ENCODE measurements at regions not wholly inside any gene's neighbourhood (a gene's known extent, or its start where the extent isn't known, plus 50 kb on each side); places are given as distances from the start of the nearest gene placed in this dataset.

DNA sequence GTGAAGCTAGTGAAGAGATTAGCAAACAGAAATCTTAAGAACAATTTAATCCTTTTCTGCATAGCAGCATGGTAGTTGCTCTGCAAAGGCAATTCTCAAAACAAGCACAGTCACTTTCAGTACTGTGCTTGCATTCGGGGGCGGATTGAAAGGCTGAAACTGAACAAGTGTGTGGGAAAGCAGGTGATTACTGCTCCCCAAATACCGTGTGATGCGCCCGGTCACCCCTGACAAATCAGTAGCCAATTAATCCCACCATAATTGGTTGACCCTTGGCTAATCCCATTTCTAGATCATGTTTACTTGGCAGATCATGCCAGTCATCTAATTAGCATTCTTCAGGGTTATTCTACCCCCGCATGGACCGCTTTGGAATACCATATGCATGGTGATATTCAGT, 76.5 kb upstream of the ADRB1 start:
- H3K36me3 Mint-ChIP-seq: no peaks in the 10 kb centered on the region
- no peak overlapping the region for H3K4me3 Mint-ChIP-seq
- DNase-seq (ENCODE audit: low spot score in 2 of 2, unreplicated experiment in 2 of 2): no peak
- no peak overlapping the region for H3K27ac Mint-ChIP-seq
- no peaks in the 10 kb centered on the region for H3K27me3 Mint-ChIP-seq (ENCODE audit: low read depth)
- TF ChIP-seq, protein P1, sequence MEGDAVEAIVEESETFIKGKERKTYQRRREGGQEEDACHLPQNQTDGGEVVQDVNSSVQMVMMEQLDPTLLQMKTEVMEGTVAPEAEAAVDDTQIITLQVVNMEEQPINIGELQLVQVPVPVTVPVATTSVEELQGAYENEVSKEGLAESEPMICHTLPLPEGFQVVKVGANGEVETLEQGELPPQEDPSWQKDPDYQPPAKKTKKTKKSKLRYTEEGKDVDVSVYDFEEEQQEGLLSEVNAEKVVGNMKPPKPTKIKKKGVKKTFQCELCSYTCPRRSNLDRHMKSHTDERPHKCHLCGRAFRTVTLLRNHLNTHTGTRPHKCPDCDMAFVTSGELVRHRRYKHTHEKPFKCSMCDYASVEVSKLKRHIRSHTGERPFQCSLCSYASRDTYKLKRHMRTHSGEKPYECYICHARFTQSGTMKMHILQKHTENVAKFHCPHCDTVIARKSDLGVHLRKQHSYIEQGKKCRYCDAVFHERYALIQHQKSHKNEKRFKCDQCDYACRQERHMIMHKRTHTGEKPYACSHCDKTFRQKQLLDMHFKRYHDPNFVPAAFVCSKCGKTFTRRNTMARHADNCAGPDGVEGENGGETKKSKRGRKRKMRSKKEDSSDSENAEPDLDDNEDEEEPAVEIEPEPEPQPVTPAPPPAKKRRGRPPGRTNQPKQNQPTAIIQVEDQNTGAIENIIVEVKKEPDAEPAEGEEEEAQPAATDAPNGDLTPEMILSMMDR (IDR thresholded peaks at IDR 0.05; ENCODE audit: unreplicated experiment): no peak
- H3K9me3 Mint-ChIP-seq: peaks cover 14% of the 10 kb centered on the region
- peaks cover 3% of the 10 kb centered on the region for H3K4me1 Mint-ChIP-seq

- Mint-ChIP-seq H3K36me3 (no peaks in the 10 kb centered on the region), H3K4me1 (peaks cover 3% of the 10 kb centered on the region), H3K27me3 (ENCODE audit: low read depth) (peaks cover 2% of the 10 kb centered on the region), H3K9me3 (peaks cover 30% of the 10 kb centered on the region), H3K4me3 (no peak overlapping the region), H3K27ac (no peak overlapping the region)
- TF ChIP-seq, protein P1 (IDR thresholded peaks at IDR 0.05; ENCODE audit: unreplicated experiment): no peak
- no peak for DNase-seq (ENCODE audit: low spot score in 2 of 2, unreplicated experiment in 2 of 2)
Observed at GRCh38 chr10:113970641-113971040, 73.0 kb upstream of the ADRB1 start.

DNA sequence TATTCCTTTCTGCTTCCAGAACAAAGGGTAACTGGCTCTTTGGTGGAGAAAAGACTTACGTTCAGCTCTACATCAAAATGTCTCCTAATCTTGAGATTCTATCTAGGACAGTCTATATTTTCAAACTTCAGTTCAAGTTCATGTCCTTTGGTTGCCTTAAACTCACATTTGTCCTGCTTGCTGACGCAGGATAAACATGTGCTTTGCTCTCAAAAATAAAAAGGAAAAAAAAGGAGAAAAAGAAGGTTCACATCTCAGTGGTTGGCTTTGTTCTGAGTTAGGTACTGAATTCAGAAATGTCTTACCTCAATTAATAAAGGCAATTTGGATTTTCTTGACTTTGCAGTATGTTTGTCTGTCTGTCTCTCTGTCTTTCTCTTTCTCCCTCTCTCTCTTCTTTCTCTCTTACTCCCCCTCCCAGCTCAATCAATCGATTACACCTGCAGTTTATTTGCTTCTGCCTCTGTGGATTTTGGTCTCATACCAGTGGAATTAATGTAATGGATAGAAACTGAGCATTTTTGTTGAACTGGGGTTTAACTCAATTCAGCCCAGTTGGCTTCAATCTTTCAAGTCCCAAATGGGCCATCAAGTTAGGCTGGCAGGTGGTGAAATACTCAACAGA, 72.2 kb upstream of the ADRB1 start:
- no peaks in the 10 kb centered on the region for H3K36me3 Mint-ChIP-seq
- TF ChIP-seq, protein P1 (IDR thresholded peaks at IDR 0.05; ENCODE audit: unreplicated experiment): no peak
- peaks cover 2% of the 10 kb centered on the region for H3K27me3 Mint-ChIP-seq (ENCODE audit: low read depth)
- H3K27ac Mint-ChIP-seq: no peak overlapping the region
- peaks cover 30% of the 10 kb centered on the region for H3K9me3 Mint-ChIP-seq
- peaks cover 3% of the 10 kb centered on the region for H3K4me1 Mint-ChIP-seq
- no peak overlapping the region for H3K4me3 Mint-ChIP-seq
- no peak for DNase-seq (ENCODE audit: low spot score in 2 of 2, unreplicated experiment in 2 of 2)

DNA sequence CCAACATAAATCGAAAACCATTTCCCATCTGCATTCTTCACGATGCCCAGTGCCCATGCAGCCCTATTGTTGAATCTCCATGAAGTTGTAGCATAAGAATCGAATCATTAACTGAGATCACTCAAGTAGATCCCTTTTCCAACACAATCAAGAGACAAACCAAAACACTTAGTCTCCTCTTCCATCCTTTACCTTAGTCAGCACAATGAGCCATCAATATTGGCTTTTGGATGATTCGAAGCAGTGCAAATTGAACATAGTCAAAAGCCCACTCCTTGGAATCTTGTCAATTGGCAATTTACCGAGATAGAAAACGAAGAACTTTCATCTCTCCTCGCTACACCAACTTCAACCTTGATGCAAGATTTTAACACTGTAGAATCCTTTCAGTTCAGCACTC, 66.5 kb upstream of the ADRB1 start:
- TF ChIP-seq, protein P1 (IDR thresholded peaks at IDR 0.05; ENCODE audit: unreplicated experiment): no peak
- H3K27me3 Mint-ChIP-seq (ENCODE audit: low read depth): peaks cover 6% of the 10 kb centered on the region
- H3K9me3 Mint-ChIP-seq: peaks cover 16% of the 10 kb centered on the region
- peaks cover 1% of the 10 kb centered on the region for H3K4me1 Mint-ChIP-seq
- H3K36me3 Mint-ChIP-seq: no peaks in the 10 kb centered on the region
- H3K27ac Mint-ChIP-seq: no peak overlapping the region
- no peak for DNase-seq (ENCODE audit: low spot score in 2 of 2, unreplicated experiment in 2 of 2)
- H3K4me3 Mint-ChIP-seq: no peak overlapping the region

- no peak overlapping the region for H3K4me3 Mint-ChIP-seq
- peaks cover 9% of the 10 kb centered on the region for H3K9me3 Mint-ChIP-seq
- H3K36me3 Mint-ChIP-seq: no peaks in the 10 kb centered on the region
- peaks cover 6% of the 10 kb centered on the region for H3K27me3 Mint-ChIP-seq (ENCODE audit: low read depth)
- TF ChIP-seq, protein P1 (IDR thresholded peaks at IDR 0.05; ENCODE audit: unreplicated experiment): no peak
- H3K4me1 Mint-ChIP-seq: peaks cover 8% of the 10 kb centered on the region
- no peak overlapping the region for H3K27ac Mint-ChIP-seq
- no peak for DNase-seq (ENCODE audit: low spot score in 2 of 2, unreplicated experiment in 2 of 2)
Observed at GRCh38 chr10:113978802-113979201, 64.9 kb upstream of the ADRB1 start.

DNA sequence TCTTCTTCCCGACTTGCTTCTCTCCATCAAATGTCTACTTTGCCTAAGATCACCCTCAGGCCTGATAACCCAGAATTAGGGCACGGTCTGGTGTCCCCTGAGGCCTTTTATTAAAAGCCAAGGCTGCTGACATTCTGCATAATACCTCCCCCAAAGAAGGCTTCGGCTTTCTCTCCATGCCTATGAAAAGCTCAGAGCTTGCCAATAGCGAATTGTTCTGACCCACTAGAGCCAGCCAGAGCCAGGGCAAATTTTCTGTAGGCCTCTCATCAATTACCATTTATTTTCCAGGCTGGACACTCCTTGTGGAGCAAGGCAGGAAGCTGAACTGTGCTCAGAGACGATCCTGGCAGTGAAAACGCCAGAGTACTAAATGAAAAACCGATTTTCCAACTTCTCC, 64.3 kb upstream of the ADRB1 start:
- Mint-ChIP-seq H3K4me1 (peaks cover 8% of the 10 kb centered on the region), H3K27me3 (ENCODE audit: low read depth) (peaks cover 6% of the 10 kb centered on the region), H3K9me3 (peaks cover 5% of the 10 kb centered on the region), H3K27ac (no peak overlapping the region), H3K36me3 (no peaks in the 10 kb centered on the region), H3K4me3 (no peak overlapping the region)
- TF ChIP-seq, protein P1 (IDR thresholded peaks at IDR 0.05; ENCODE audit: unreplicated experiment): no peak
- no peak for DNase-seq (ENCODE audit: low spot score in 2 of 2, unreplicated experiment in 2 of 2)

Data from mesothelial cell of epicardium (in vitro differentiated cells).